PFSK-1 (cell line): ENCODE measurements at regions not wholly inside any gene's neighbourhood (a gene's known extent, or its start where the extent isn't known, plus 50 kb on each side); places are given as distances from the start of the nearest gene placed in this dataset.

Experiments used
- FOXP2 ChIP-seq: optimal IDR thresholded peaks from 2 replicates; pipeline ENCODE3; 2011; ENCODE audit warnings: borderline replicate concordance, control low read depth, inconsistent platforms; ENCODE audit not compliant: insufficient read depth; ENCODE audit errors: extremely low read length, extremely low read depth
- POLR2AphosphoS5 ChIP-seq: IDR thresholded peaks from 2 replicates; pipeline ENCODE4 v1.6.1; 2012; ENCODE audit warnings: low read depth, mild to moderate bottlenecking, control low read depth, low read length, moderate library complexity
- SIN3A ChIP-seq: IDR thresholded peaks from 2 replicates; pipeline ENCODE4 v1.6.1; 2012; ENCODE audit warnings: mild to moderate bottlenecking, low read length, moderate library complexity, borderline replicate concordance; ENCODE audit not compliant: insufficient read depth
- TAF1 ChIP-seq: IDR thresholded peaks from 2 replicates; pipeline ENCODE4 v1.6.1; 2012; ENCODE audit warnings: low read length, control low read depth, borderline replicate concordance; ENCODE audit not compliant: insufficient read depth
- TF ChIP-seq, protein P1 (sequence below), 2 experiments: IDR thresholded peaks; 2 replicates each; pipeline versions ENCODE4 v1.6.1 to v1.8.0; 2011 to 2012; ENCODE audit warnings: low read depth in 2 of 2, low read length in 2 of 2, control low read depth in 1 of 2, inconsistent platforms in 1 of 2, mild to moderate bottlenecking in 1 of 2, moderate library complexity in 1 of 2; ENCODE audit not compliant: insufficient read depth in 1 of 2

- TF ChIP-seq, protein P1, sequence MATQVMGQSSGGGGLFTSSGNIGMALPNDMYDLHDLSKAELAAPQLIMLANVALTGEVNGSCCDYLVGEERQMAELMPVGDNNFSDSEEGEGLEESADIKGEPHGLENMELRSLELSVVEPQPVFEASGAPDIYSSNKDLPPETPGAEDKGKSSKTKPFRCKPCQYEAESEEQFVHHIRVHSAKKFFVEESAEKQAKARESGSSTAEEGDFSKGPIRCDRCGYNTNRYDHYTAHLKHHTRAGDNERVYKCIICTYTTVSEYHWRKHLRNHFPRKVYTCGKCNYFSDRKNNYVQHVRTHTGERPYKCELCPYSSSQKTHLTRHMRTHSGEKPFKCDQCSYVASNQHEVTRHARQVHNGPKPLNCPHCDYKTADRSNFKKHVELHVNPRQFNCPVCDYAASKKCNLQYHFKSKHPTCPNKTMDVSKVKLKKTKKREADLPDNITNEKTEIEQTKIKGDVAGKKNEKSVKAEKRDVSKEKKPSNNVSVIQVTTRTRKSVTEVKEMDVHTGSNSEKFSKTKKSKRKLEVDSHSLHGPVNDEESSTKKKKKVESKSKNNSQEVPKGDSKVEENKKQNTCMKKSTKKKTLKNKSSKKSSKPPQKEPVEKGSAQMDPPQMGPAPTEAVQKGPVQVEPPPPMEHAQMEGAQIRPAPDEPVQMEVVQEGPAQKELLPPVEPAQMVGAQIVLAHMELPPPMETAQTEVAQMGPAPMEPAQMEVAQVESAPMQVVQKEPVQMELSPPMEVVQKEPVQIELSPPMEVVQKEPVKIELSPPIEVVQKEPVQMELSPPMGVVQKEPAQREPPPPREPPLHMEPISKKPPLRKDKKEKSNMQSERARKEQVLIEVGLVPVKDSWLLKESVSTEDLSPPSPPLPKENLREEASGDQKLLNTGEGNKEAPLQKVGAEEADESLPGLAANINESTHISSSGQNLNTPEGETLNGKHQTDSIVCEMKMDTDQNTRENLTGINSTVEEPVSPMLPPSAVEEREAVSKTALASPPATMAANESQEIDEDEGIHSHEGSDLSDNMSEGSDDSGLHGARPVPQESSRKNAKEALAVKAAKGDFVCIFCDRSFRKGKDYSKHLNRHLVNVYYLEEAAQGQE (IDR thresholded peaks at IDR 0.05; ENCODE audit: insufficient read depth in 1 of 2, low read depth in 2 of 2, low read length in 2 of 2), result no peak
- no peak for TF ChIP-seq TAF1
- no peak for TF ChIP-seq SIN3A
- no peak for TF ChIP-seq POLR2AphosphoS5
- no peak for TF ChIP-seq FOXP2
Observed at GRCh38 chr2:144859716-144860115, 339.8 kb upstream of the ZEB2 start.

DNA sequence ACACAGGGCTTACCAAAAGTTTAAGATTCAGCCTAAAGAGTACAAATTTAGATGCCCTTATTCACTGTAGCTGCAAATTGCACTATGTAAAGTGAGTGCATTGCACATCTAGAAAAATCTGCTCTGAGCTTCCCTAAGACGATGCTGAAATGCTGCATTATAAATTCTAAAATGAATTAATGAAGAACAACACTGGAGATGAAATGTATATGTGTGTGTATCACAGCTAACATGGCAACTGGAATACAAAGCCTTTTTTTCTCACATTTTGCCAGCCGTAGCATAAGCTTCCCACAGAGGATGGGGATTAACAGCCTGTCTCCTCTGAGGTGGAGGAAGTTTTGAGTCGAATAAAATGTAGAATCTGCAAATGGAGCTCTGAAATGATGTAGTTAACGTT, 338.3 kb upstream of the ZEB2 start:
- TF ChIP-seq FOXP2 (no peak), POLR2AphosphoS5 (no peak), TAF1 (no peak), SIN3A (no peak)
- TF ChIP-seq, protein P1 (IDR thresholded peaks at IDR 0.05; ENCODE audit: insufficient read depth in 1 of 2, low read depth in 2 of 2, low read length in 2 of 2), result no peak

DNA sequence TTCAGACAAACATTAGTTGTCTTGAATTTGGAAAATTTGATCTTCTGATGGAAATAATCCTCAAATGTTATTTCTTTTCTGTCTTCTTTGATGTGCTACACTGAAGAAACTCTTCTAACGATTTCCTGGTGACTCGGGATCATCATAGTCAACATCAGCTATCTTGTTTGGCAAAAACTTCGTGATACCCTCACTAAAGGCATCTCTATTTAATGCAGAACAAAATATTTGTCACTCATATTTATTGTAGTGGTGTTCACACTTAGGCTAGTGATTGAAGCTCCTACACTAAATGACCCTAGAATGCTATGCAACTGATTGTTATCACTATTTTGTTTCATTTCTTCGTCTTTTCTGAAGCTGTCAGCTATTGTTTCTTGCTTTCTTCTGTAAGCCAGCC, 334.7 kb upstream of the ZEB2 start:
- TF ChIP-seq POLR2AphosphoS5 (no peak), TAF1 (no peak), FOXP2 (no peak), SIN3A (no peak)
- TF ChIP-seq, protein P1 (IDR thresholded peaks at IDR 0.05; ENCODE audit: insufficient read depth in 1 of 2, low read depth in 2 of 2, low read length in 2 of 2), result no peak

- TF ChIP-seq TAF1 (no peak), SIN3A (no peak), POLR2AphosphoS5 (no peak)
- TF ChIP-seq, protein P1 (IDR thresholded peaks at IDR 0.05; ENCODE audit: insufficient read depth in 1 of 2, low read depth in 2 of 2, low read length in 2 of 2), result no peak
Observed at GRCh38 chr2:144849612-144850011, 329.7 kb upstream of the ZEB2 start.

DNA sequence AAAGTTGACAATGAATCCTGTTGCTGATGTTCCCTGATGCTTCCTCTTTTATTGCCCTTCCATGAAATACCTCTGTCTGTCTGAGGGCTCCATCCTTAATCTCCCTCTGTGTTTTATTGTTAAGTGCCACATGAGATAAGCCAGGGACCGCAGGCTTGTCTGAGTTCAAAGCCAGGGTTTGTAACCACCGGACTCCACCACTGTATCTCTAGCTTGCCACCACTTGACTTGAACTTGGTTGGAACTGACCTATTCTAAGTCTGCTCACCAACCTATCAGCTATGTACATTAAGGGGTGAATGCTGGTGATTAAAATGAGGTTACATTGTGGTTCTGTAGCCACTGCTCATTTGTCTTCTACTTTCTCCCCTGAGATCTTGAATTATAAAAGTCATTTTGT, 328.5 kb upstream of the ZEB2 start:
- TF ChIP-seq FOXP2 (no peak), SIN3A (no peak), TAF1 (no peak), POLR2AphosphoS5 (no peak)
- TF ChIP-seq, protein P1 (IDR thresholded peaks at IDR 0.05; ENCODE audit: insufficient read depth in 1 of 2, low read depth in 2 of 2, low read length in 2 of 2), result no peak
